Activated T-cell treated with anti-CD3 and anti-CD28 coated beads for 4 hours (primary cell): ENCODE measurements at regions not wholly inside any gene's neighbourhood (a gene's known extent, or its start where the extent isn't known, plus 50 kb on each side); places are given as distances from the start of the nearest gene placed in this dataset.
"Not testable (repeated sequence)": the region's sequence is repeated elsewhere in the genome, so short reads cannot be mapped to it uniquely, and the experiment has no call there.

Experiments
- DNase-seq: peaks from one replicate; pipeline ENCODE4 v3.0.0-alpha.2; 2020

- no peak for DNase-seq
Measured at GRCh38 chr4:53712408-53713020, 121.2 kb upstream of the LNX1 start.

GRCh38 chr4:53711926-53712325 lies 120.6 kb upstream of the LNX1 start:
- DNase-seq = no peak

- no peak for DNase-seq
Measured at GRCh38 chr4:53709693-53710092, 118.4 kb upstream of the LNX1 start.

GRCh38 chr4:53707491-53707890 lies 116.2 kb upstream of the LNX1 start:
- DNase-seq = no peak

- no peak for DNase-seq
Measured at GRCh38 chr4:53706422-53707032, 115.2 kb upstream of the LNX1 start.

- DNase-seq = no peak
Measured at GRCh38 chr4:53705972-53706371, 114.7 kb upstream of the LNX1 start.

- DNase-seq = no peak
Measured at GRCh38 chr4:53705151-53705764, 114.0 kb upstream of the LNX1 start.

- DNase-seq = no peak
Measured at GRCh38 chr4:53704329-53704728, 113.0 kb upstream of the LNX1 start.

GRCh38 chr4:53703267-53703655 lies 112.0 kb upstream of the LNX1 start:
- no peak for DNase-seq

- no peak for DNase-seq
Measured at GRCh38 chr4:53702334-53703266, 111.3 kb upstream of the LNX1 start.

- DNase-seq = not testable (repeated sequence)
Measured at GRCh38 chr4:53701260-53701659, 110.0 kb upstream of the LNX1 start.

GRCh38 chr4:53699310-53699709 lies 108.0 kb upstream of the LNX1 start:
- not testable (repeated sequence) for DNase-seq

GRCh38 chr4:53697016-53697685 lies 105.9 kb upstream of the LNX1 start:
- no peak for DNase-seq

GRCh38 chr4:53695540-53696463 lies 104.5 kb upstream of the LNX1 start:
- DNase-seq = no peak

- DNase-seq = no peak
Measured at GRCh38 chr4:53694666-53695065, 103.4 kb upstream of the LNX1 start.

- DNase-seq = no peak
Measured at GRCh38 chr4:53693909-53694308, 102.6 kb upstream of the LNX1 start.

GRCh38 chr4:53693408-53693807 lies 102.1 kb upstream of the LNX1 start:
- DNase-seq = no peak

GRCh38 chr4:53688186-53688790 lies 97.0 kb upstream of the LNX1 start:
- DNase-seq = no peak

GRCh38 chr4:53686521-53686920 lies 95.2 kb upstream of the LNX1 start:
- no peak for DNase-seq

GRCh38 chr4:53684136-53685130 lies 93.1 kb upstream of the LNX1 start:
- DNase-seq = no peak
